ENCODE measurements at regions not wholly inside any gene's neighbourhood (a gene's known extent, or its start where the extent isn't known, plus 50 kb on each side); places are given as distances from the start of the nearest gene placed in this dataset.

- Histone ChIP-seq H3K4me3 (no peak overlapping the region), H3K9me3 (no peaks in the 10 kb centered on the region), H3K36me3 (ENCODE audit: low read depth) (no peaks in the 10 kb centered on the region), H3K4me1 (ENCODE audit: low read depth) (no peaks in the 10 kb centered on the region)
- no peak for ATAC-seq
- TF ChIP-seq CTCF (IDR thresholded peaks at IDR 0.05): no peak
- intact Hi-C loops (cut with DNase I, micrococcal nuclease): no loop called here
- DNase-seq: no peak
These were observed 199.2 kb upstream of the SEMA3A start for GRCh38 chr7:84393786-84394185.

- Histone ChIP-seq H3K4me3 (no peak overlapping the region), H3K9me3 (no peaks in the 10 kb centered on the region), H3K36me3 (ENCODE audit: low read depth) (no peaks in the 10 kb centered on the region), H3K4me1 (ENCODE audit: low read depth) (no peaks in the 10 kb centered on the region)
- ATAC-seq (no peak), DNase-seq (no peak)
- TF ChIP-seq CTCF (IDR thresholded peaks at IDR 0.05): no peak
- intact Hi-C loops (cut with DNase I, micrococcal nuclease): no loop called here
These were observed 196.3 kb upstream of the SEMA3A start for GRCh38 chr7:84390845-84391244.

- intact Hi-C loops (cut with DNase I, micrococcal nuclease): no loop called here
- TF ChIP-seq CTCF (IDR thresholded peaks at IDR 0.05): no peak
- no peak overlapping the region for H3K4me3 ChIP-seq
- DNase-seq (no peak), ATAC-seq (no peak)
- no peaks in the 10 kb centered on the region for H3K4me1 ChIP-seq (ENCODE audit: low read depth)
- H3K9me3 ChIP-seq: no peaks in the 10 kb centered on the region
- no peaks in the 10 kb centered on the region for H3K36me3 ChIP-seq (ENCODE audit: low read depth)
These were observed 194.7 kb upstream of the SEMA3A start for GRCh38 chr7:84389242-84389641.

GRCh38 chr7:84387595-84387994 is 193.0 kb upstream of the SEMA3A start:
- no peak for TF ChIP-seq CTCF (IDR thresholded peaks at IDR 0.05)
- ATAC-seq (no peak), DNase-seq (no peak)
- intact Hi-C loops (cut with DNase I, micrococcal nuclease): no loop called here
- Histone ChIP-seq H3K4me3 (no peak overlapping the region), H3K4me1 (ENCODE audit: low read depth) (no peaks in the 10 kb centered on the region), H3K36me3 (ENCODE audit: low read depth) (no peaks in the 10 kb centered on the region), H3K9me3 (no peaks in the 10 kb centered on the region)

- no peak for DNase-seq
- Histone ChIP-seq H3K9me3 (no peaks in the 10 kb centered on the region), H3K4me1 (ENCODE audit: low read depth) (no peaks in the 10 kb centered on the region), H3K36me3 (ENCODE audit: low read depth) (no peaks in the 10 kb centered on the region), H3K4me3 (no peak overlapping the region)
- no peak for ATAC-seq
- no peak for TF ChIP-seq CTCF (IDR thresholded peaks at IDR 0.05)
- intact Hi-C loops (cut with DNase I, micrococcal nuclease): no loop called here
These were observed 189.8 kb upstream of the SEMA3A start for GRCh38 chr7:84384417-84384816.

- Histone ChIP-seq H3K9me3 (no peaks in the 10 kb centered on the region), H3K36me3 (ENCODE audit: low read depth) (no peaks in the 10 kb centered on the region), H3K4me1 (ENCODE audit: low read depth) (no peaks in the 10 kb centered on the region), H3K4me3 (no peak overlapping the region)
- intact Hi-C loops (cut with DNase I, micrococcal nuclease): no loop called here
- DNase-seq (no peak), ATAC-seq (no peak)
- TF ChIP-seq CTCF (IDR thresholded peaks at IDR 0.05): no peak
These were observed 184.9 kb upstream of the SEMA3A start for GRCh38 chr7:84379446-84379845.

Data from mucosa of descending colon (tissue), 3 donors.